ENCODE measurements at regions not wholly inside any gene's neighbourhood (a gene's known extent, or its start where the extent isn't known, plus 50 kb on each side); places are given as distances from the start of the nearest gene placed in this dataset.

DNA sequence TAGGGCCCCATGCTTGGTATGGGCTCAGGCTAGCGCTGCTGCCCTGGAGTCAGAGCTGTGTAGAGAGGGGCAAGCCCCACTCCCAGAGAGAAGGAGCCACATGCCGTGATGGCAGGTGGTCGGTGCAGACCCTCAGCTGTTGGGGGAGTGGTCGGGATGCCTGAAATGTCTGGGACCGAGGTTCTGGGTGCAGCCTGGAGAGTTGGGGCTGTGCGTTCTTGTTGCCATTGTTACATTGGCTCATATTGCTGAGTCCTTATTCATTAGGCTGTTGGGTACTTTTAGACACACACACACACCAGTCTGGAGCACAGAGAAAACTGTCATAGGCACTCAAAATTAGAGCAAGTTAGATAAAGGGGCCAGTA lies 83.9 kb downstream of the UNC5CL start:
- H4K20me1 ChIP-seq (replicated peaks; ENCODE audit: control insufficient read depth, extremely low read depth, insufficient read depth, low read length), result no peaks in the 10 kb centered on the region
- no peak overlapping the region for H3K4me3 ChIP-seq (replicated peaks in 1 of 3; ENCODE audit: insufficient read depth in 1 of 3, low read depth in 1 of 3, low read length in 3 of 3)
- H3K27me3 ChIP-seq (ENCODE audit: control insufficient read depth in 2 of 2, insufficient read depth in 2 of 2, low read length in 2 of 2), result peaks cover 3 to 4% of the 10 kb centered on the region in 2 experiments
- CTCF ChIA-PET, result no interaction called here
- POLR2A ChIA-PET, result no interaction called here
- no peaks in the 10 kb centered on the region for H3K9me3 ChIP-seq (replicated peaks; ENCODE audit: control insufficient read depth, insufficient read depth, low read length)
- H3K4me2 ChIP-seq (ENCODE audit: insufficient read depth, low read length), result no peak overlapping the region
- intact Hi-C loops (cut with micrococcal nuclease) (no loop called here), dilution Hi-C loops (cut with MboI; ENCODE audit: extremely low pct_ligation_motif_present, low sequenced_read_pairs) (no loop called here)
- H3K79me2 ChIP-seq (ENCODE audit: control insufficient read depth, insufficient read depth, low read length), result no peaks in the 10 kb centered on the region
- DNase-seq (ENCODE audit: low read depth, low spot score) (no peak), FAIRE-seq (no peak)
- no peaks in the 10 kb centered on the region for H3K36me3 ChIP-seq (ENCODE audit: control insufficient read depth in 2 of 2, extremely low read depth in 1 of 2, insufficient read depth in 2 of 2, low read length in 2 of 2)
- H3K27ac ChIP-seq (ENCODE audit: insufficient read depth, low read depth, low read length), result no peak overlapping the region
- TF ChIP-seq, protein P1, sequence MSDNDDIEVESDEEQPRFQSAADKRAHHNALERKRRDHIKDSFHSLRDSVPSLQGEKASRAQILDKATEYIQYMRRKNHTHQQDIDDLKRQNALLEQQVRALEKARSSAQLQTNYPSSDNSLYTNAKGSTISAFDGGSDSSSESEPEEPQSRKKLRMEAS (IDR thresholded peaks at IDR 0.05; ENCODE audit: insufficient read depth, insufficient read length), result no peak
- TF ChIP-seq JUN (IDR thresholded peaks at IDR 0.05; ENCODE audit: borderline replicate concordance, insufficient read depth, insufficient read length, low read depth) (no peak), FOS (IDR thresholded peaks at IDR 0.05; ENCODE audit: borderline replicate concordance, insufficient read depth, low read length) (no peak), POLR2AphosphoS5 (IDR thresholded peaks at IDR 0.05; ENCODE audit: insufficient read depth, low read depth, low read length) (no peak), POLR2A (IDR thresholded peaks at IDR 0.05; ENCODE audit: low read depth, low read length) (no peak)
- H3K9me1 ChIP-seq (replicated peaks; ENCODE audit: control insufficient read depth, extremely low read depth, insufficient read depth, low read length), result no peaks in the 10 kb centered on the region
- no peak overlapping the region for H3K9ac ChIP-seq (replicated peaks; ENCODE audit: extremely low read depth, insufficient read depth, low read length)
- no TSS peak for BruUV-seq (replicated peaks)
- no peak overlapping the region for H2AFZ ChIP-seq (ENCODE audit: low read depth, low read length)
- H3K4me1 ChIP-seq (ENCODE audit: control insufficient read depth, extremely low read depth, insufficient read depth, low read length), result no peaks in the 10 kb centered on the region

DNA sequence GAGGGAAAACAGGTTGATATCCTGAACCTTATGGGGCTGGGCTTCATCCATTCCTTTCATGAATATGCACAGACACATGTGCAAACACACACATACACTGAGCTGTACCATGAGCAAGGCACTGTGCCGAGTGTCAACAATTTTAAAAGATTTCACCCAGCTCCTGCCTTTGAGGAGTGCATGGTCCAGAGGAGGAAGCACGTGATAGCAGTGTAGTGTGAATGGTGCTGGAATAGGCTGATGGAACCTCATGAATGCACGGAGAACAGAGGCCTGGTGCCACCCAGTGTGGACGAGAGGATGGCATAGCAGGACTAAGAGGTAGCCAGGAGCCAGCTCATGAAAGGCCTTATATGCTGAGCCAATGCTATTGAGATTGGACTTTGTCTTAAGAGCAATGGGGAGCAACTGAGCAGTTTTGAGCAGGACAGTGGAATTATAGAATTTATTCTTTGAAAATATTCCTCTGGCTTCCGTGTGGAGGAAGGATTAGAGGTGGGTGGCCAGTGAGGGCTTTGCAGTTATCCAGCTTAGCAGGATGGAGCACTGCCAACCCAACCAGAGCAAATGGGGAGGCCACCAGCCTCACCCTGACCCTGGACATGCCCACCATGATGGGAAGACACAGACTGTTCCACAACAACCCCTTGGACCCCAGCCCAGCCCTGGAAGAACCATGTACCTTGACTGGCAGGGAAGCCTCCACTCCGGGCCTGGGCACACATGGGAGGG lies 84.4 kb downstream of the UNC5CL start:
- no TSS peak for BruUV-seq (replicated peaks)

More for the DNA sequence above, 84.4 kb downstream of the UNC5CL start:
- H4K20me1 ChIP-seq (replicated peaks; ENCODE audit: control insufficient read depth, extremely low read depth, insufficient read depth, low read length), result no peaks in the 10 kb centered on the region
- H3K9me1 ChIP-seq (replicated peaks; ENCODE audit: control insufficient read depth, extremely low read depth, insufficient read depth, low read length), result no peaks in the 10 kb centered on the region
- peaks cover 3 to 4% of the 10 kb centered on the region in 2 experiments for H3K27me3 ChIP-seq (ENCODE audit: control insufficient read depth in 2 of 2, insufficient read depth in 2 of 2, low read length in 2 of 2)
- ChIA-PET POLR2A (no interaction called here), CTCF (no interaction called here)
- FAIRE-seq (no peak), DNase-seq (ENCODE audit: low read depth, low spot score) (no peak)
- H3K36me3 ChIP-seq (ENCODE audit: control insufficient read depth in 2 of 2, extremely low read depth in 1 of 2, insufficient read depth in 2 of 2, low read length in 2 of 2), result no peaks in the 10 kb centered on the region
- no peaks in the 10 kb centered on the region for H3K4me1 ChIP-seq (ENCODE audit: control insufficient read depth, extremely low read depth, insufficient read depth, low read length)
- no peak overlapping the region for H3K4me2 ChIP-seq (ENCODE audit: insufficient read depth, low read length)
- H2AFZ ChIP-seq (ENCODE audit: low read depth, low read length), result no peak overlapping the region
- no peak overlapping the region for H3K9ac ChIP-seq (replicated peaks; ENCODE audit: extremely low read depth, insufficient read depth, low read length)
- dilution Hi-C loops (cut with MboI; ENCODE audit: extremely low pct_ligation_motif_present, low sequenced_read_pairs), result no loop called here
- no peak overlapping the region for H3K27ac ChIP-seq (ENCODE audit: insufficient read depth, low read depth, low read length)
- no peaks in the 10 kb centered on the region for H3K9me3 ChIP-seq (replicated peaks; ENCODE audit: control insufficient read depth, insufficient read depth, low read length)
- intact Hi-C loops (cut with micrococcal nuclease), result no loop called here
- H3K4me3 ChIP-seq (replicated peaks in 1 of 3; ENCODE audit: insufficient read depth in 1 of 3, low read depth in 1 of 3, low read length in 3 of 3), result no peak overlapping the region
- TF ChIP-seq POLR2A (IDR thresholded peaks at IDR 0.05; ENCODE audit: low read depth, low read length) (no peak), JUN (IDR thresholded peaks at IDR 0.05; ENCODE audit: borderline replicate concordance, insufficient read depth, insufficient read length, low read depth) (no peak), FOS (IDR thresholded peaks at IDR 0.05; ENCODE audit: borderline replicate concordance, insufficient read depth, low read length) (no peak), GATA2 (IDR thresholded peaks at IDR 0.05; ENCODE audit: insufficient read depth, insufficient read length, low read depth, low read length) (no peak), POLR2AphosphoS5 (IDR thresholded peaks at IDR 0.05; ENCODE audit: insufficient read depth, low read depth, low read length) (no peak), MYC (IDR thresholded peaks at IDR 0.05; ENCODE audit: low read depth, low read length) (no peak), EZH2 (IDR thresholded peaks at IDR 0.05; ENCODE audit: borderline replicate concordance, low read depth, low read length, severe bottlenecking) (no peak)
- TF ChIP-seq, protein P1 (IDR thresholded peaks at IDR 0.05; ENCODE audit: insufficient read depth, insufficient read length), result no peak
- TF ChIP-seq, protein P2, sequence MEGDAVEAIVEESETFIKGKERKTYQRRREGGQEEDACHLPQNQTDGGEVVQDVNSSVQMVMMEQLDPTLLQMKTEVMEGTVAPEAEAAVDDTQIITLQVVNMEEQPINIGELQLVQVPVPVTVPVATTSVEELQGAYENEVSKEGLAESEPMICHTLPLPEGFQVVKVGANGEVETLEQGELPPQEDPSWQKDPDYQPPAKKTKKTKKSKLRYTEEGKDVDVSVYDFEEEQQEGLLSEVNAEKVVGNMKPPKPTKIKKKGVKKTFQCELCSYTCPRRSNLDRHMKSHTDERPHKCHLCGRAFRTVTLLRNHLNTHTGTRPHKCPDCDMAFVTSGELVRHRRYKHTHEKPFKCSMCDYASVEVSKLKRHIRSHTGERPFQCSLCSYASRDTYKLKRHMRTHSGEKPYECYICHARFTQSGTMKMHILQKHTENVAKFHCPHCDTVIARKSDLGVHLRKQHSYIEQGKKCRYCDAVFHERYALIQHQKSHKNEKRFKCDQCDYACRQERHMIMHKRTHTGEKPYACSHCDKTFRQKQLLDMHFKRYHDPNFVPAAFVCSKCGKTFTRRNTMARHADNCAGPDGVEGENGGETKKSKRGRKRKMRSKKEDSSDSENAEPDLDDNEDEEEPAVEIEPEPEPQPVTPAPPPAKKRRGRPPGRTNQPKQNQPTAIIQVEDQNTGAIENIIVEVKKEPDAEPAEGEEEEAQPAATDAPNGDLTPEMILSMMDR (IDR thresholded peaks at IDR 0.05; ENCODE audit: extremely low read depth in 1 of 2, insufficient read depth in 1 of 2, low read depth in 1 of 2, low read length in 2 of 2), result no peak
- H3K79me2 ChIP-seq (ENCODE audit: control insufficient read depth, insufficient read depth, low read length), result no peaks in the 10 kb centered on the region
